H9 (cell line): ENCODE measurements at regions not wholly inside any gene's neighbourhood (a gene's known extent, or its start where the extent isn't known, plus 50 kb on each side); places are given as distances from the start of the nearest gene placed in this dataset.

Source experiments
- DNase-seq: peaks from one replicate; pipeline ENCODE4 v3.0.0-alpha.2; 2017
- H2AFZ ChIP-seq: one replicate; pipeline ENCODE4 v1.6.1; 2013; ENCODE audit warnings: mild to moderate bottlenecking, low read length, control low read depth, moderate library complexity
- H2AK5ac ChIP-seq: 2 replicates; pipeline ENCODE4 v1.6.1; 2013; ENCODE audit warnings: low read length, control low read depth, mixed read lengths; ENCODE audit not compliant: insufficient read length
- H2BK120ac ChIP-seq: one replicate; pipeline ENCODE4 v1.6.1; 2013; ENCODE audit warnings: low read depth, mild to moderate bottlenecking, low read length, control low read depth, inconsistent platforms; ENCODE audit not compliant: poor library complexity, severe bottlenecking
- H2BK12ac ChIP-seq: 2 replicates; pipeline ENCODE4 v1.6.1; 2013; ENCODE audit warnings: low read length, control low read depth, mixed read lengths, low read depth; ENCODE audit not compliant: insufficient read length
- H2BK15ac ChIP-seq: 2 replicates; pipeline ENCODE4 v1.6.1; 2013; ENCODE audit warnings: low read depth, low read length, control low read depth
- H2BK20ac ChIP-seq: one replicate; pipeline ENCODE4 v1.6.1; 2013; ENCODE audit warnings: low read depth, mild to moderate bottlenecking, low read length, control low read depth, inconsistent platforms; ENCODE audit not compliant: poor library complexity, severe bottlenecking
- H2BK5ac ChIP-seq: 2 replicates; pipeline ENCODE4 v1.6.1; 2013; ENCODE audit warnings: low read length, control low read depth, mixed read lengths; ENCODE audit not compliant: insufficient read length
- H3K14ac ChIP-seq: 2 replicates; pipeline ENCODE4 v1.6.1; 2013; ENCODE audit warnings: low read length, control low read depth; ENCODE audit not compliant: insufficient read depth
- H3K18ac ChIP-seq: 2 replicates; pipeline ENCODE4 v1.6.1; 2013; ENCODE audit warnings: low read depth, mild to moderate bottlenecking, mixed read lengths, low read length, control low read depth; ENCODE audit not compliant: insufficient read length
- H3K23ac ChIP-seq: 2 replicates; pipeline ENCODE4 v1.6.1; 2013; ENCODE audit warnings: low read length, control low read depth, mixed read lengths, low read depth; ENCODE audit not compliant: insufficient read length
- H3K23me2 ChIP-seq: 2 replicates; pipeline ENCODE4 v1.6.1; 2013; ENCODE audit warnings: low read depth, mild to moderate bottlenecking, mixed read lengths, low read length, control low read depth; ENCODE audit not compliant: insufficient read length, poor library complexity, severe bottlenecking
- H3K27ac ChIP-seq: 2 replicates; pipeline ENCODE4 v1.5.1; 2013; ENCODE audit warnings: low read length, control low read depth, mixed read lengths, low read depth; ENCODE audit not compliant: insufficient read length
- H3K27me3 ChIP-seq: 2 replicates; pipeline ENCODE4 v1.6.1; 2013; ENCODE audit warnings: low read length, control low read depth, inconsistent platforms; ENCODE audit not compliant: insufficient read depth
- H3K4ac ChIP-seq: 2 replicates; pipeline ENCODE4 v1.6.1; 2013; ENCODE audit warnings: low read depth, mild to moderate bottlenecking, control low read depth, inconsistent platforms, low read length, moderate library complexity
- H3K4me1 ChIP-seq: 2 replicates; pipeline ENCODE4 v1.6.1; 2013; ENCODE audit warnings: low read length, control low read depth, inconsistent platforms; ENCODE audit not compliant: insufficient read depth
- H3K4me2 ChIP-seq: 2 replicates; pipeline ENCODE4 v1.6.1; 2013; ENCODE audit warnings: low read length, control low read depth, mixed read lengths; ENCODE audit not compliant: insufficient read length, insufficient read depth
- H3K56ac ChIP-seq: 2 replicates; pipeline ENCODE4 v1.6.1; 2013; ENCODE audit warnings: low read depth, mild to moderate bottlenecking, mixed read lengths, low read length, control low read depth; ENCODE audit not compliant: insufficient read length
- H3K79me1 ChIP-seq: 2 replicates; pipeline ENCODE4 v1.6.1; 2013; ENCODE audit warnings: low read depth, mild to moderate bottlenecking, moderate library complexity, low read length, control low read depth, inconsistent platforms; ENCODE audit not compliant: insufficient read depth, poor library complexity, severe bottlenecking
- H3K79me2 ChIP-seq: 2 replicates; pipeline ENCODE4 v1.6.1; 2013; ENCODE audit warnings: low read length, control low read depth, inconsistent platforms; ENCODE audit not compliant: insufficient read depth
- H3K9ac ChIP-seq: 2 replicates; pipeline ENCODE4 v1.6.1; 2013; ENCODE audit warnings: low read length, control low read depth, mixed read lengths; ENCODE audit not compliant: insufficient read length; ENCODE audit errors: extremely low read depth
- H3K9me3 ChIP-seq: one replicate; pipeline ENCODE4 v1.6.1; 2013; ENCODE audit warnings: low read depth, low read length, inconsistent platforms; ENCODE audit not compliant: control insufficient read depth
- H3T11ph ChIP-seq: one replicate; pipeline ENCODE4 v1.6.1; 2013; ENCODE audit warnings: mild to moderate bottlenecking, low read length, control low read depth, inconsistent platforms
- H4K20me1 ChIP-seq: one replicate; pipeline ENCODE4 v1.6.1; 2013; ENCODE audit not compliant: control insufficient read depth, insufficient read length, insufficient read depth
- H4K5ac ChIP-seq: 2 replicates; pipeline ENCODE4 v1.6.1; 2013; ENCODE audit warnings: low read depth, mild to moderate bottlenecking, mixed read lengths, low read length, control low read depth; ENCODE audit not compliant: insufficient read length
- H4K8ac ChIP-seq: replicated peaks from 2 replicates; pipeline ENCODE4 v1.6.1; 2013; ENCODE audit warnings: low read length, control low read depth, mixed read lengths, low read depth; ENCODE audit not compliant: insufficient read length
- H4K91ac ChIP-seq: 2 replicates; pipeline ENCODE4 v1.6.1; 2013; ENCODE audit warnings: low read depth, mild to moderate bottlenecking, moderate library complexity, mixed read lengths, low read length, control low read depth; ENCODE audit not compliant: insufficient read length
- H3K27ac Mint-ChIP-seq, 3 experiments: 2 replicates in 2 of 3; 3 replicates in 1 of 3; pipeline ENCODE4 v1.8.0; 2020 to 2021; ENCODE audit warnings: mixed read lengths in 3 of 3, mild to moderate bottlenecking in 1 of 3, moderate library complexity in 1 of 3
- H3K27me3 Mint-ChIP-seq: 2 replicates; pipeline ENCODE4 v1.8.0; 2021; ENCODE audit warnings: low read depth, mild to moderate bottlenecking, moderate library complexity, mixed read lengths
- H3K36me3 Mint-ChIP-seq, 3 experiments: 2 replicates in 2 of 3; 3 replicates in 1 of 3; pipeline ENCODE4 v1.8.0; 2020 to 2021; ENCODE audit warnings: low read depth in 3 of 3, mixed read lengths in 3 of 3; ENCODE audit not compliant: insufficient read depth in 1 of 3
- H3K4me1 Mint-ChIP-seq, 2 experiments: 2 replicates each; pipeline ENCODE4 v1.8.0; 2020; ENCODE audit warnings: mixed read lengths in 2 of 2
- H3K4me3 Mint-ChIP-seq, 2 experiments: 2 replicates in 1 of 2; 3 replicates in 1 of 2; pipeline ENCODE4 v1.8.0; 2020 to 2021; ENCODE audit warnings: mild to moderate bottlenecking in 2 of 2, mixed read lengths in 2 of 2, moderate library complexity in 1 of 2
- H3K9me3 Mint-ChIP-seq, 2 experiments: 2 replicates in 1 of 2; 3 replicates in 1 of 2; pipeline ENCODE4 v1.8.0; 2020; ENCODE audit warnings: mild to moderate bottlenecking in 2 of 2, mixed read lengths in 2 of 2, moderate library complexity in 1 of 2
- CTCF ChIP-seq: fragments of 200-600 bp; sonication (generic); conservative IDR thresholded peaks from 3 replicates; pipeline ENCODE4 v1.8.0; 2021; ENCODE audit warnings: antibody characterized with exemption, mild to moderate bottlenecking
- WGBS: extraction: QIAGEN DNeasy Blood & Tissue Kit; methylation state at CpG from one replicate; pipeline ENCODE4 v1.1.7; 2013; ENCODE audit warnings: missing lambda C conversion rate, low lambda C conversion rate, mixed read lengths; ENCODE audit not compliant: insufficient read length; ENCODE audit errors: extremely low coverage; 5-methylcytosine and 5-hydroxymethylcytosine counted together

GRCh38 chr12:78802593-78802992 lies 62.0 kb upstream of the SYT1 start:
- no peak overlapping the region for H2AFZ ChIP-seq
- no peak overlapping the region for H3T11ph ChIP-seq
- no peak overlapping the region for H3K18ac ChIP-seq
- H3K79me1 ChIP-seq = no peaks in the 10 kb centered on the region
- Mint-ChIP-seq H3K4me3 (no peak overlapping the region), H3K4me1 (peaks cover 6 to 10% of the 10 kb centered on the region in 2 experiments; a peak in 3 of 4 replicates), H3K36me3 (no peaks in the 10 kb centered on the region), H3K9me3 (no peaks in the 10 kb centered on the region), H3K27ac (no peak overlapping the region), H3K27me3 (no peaks in the 10 kb centered on the region)
- no peak overlapping the region for H2BK120ac ChIP-seq
- no peaks in the 10 kb centered on the region for H3K27me3 ChIP-seq
- H3K4ac ChIP-seq = no peak overlapping the region
- H4K8ac ChIP-seq = no peak overlapping the region
- H2BK5ac ChIP-seq = no peak overlapping the region
- no peak overlapping the region for H2BK15ac ChIP-seq
- H3K56ac ChIP-seq = no peak overlapping the region
- no peaks in the 10 kb centered on the region for H3K79me2 ChIP-seq
- H3K4me1 ChIP-seq = no peaks in the 10 kb centered on the region; the same call in 1 of the 2 replicates
- WGBS = no CpG with 5 or more reads among the region's 3 CpGs
- no peak overlapping the region for H3K27ac ChIP-seq
- H4K5ac ChIP-seq = no peak overlapping the region
- H3K23me2 ChIP-seq = no peaks in the 10 kb centered on the region
- H3K9ac ChIP-seq = no peak overlapping the region
- DNase-seq = no peak
- H3K9me3 ChIP-seq = no peaks in the 10 kb centered on the region
- H2AK5ac ChIP-seq = no peak overlapping the region
- H3K4me2 ChIP-seq = no peak overlapping the region
- TF ChIP-seq CTCF = no peak
- no peak overlapping the region for H3K14ac ChIP-seq
- no peak overlapping the region for H4K91ac ChIP-seq
- no peak overlapping the region for H2BK20ac ChIP-seq
- no peaks in the 10 kb centered on the region for H4K20me1 ChIP-seq
- H2BK12ac ChIP-seq = no peak overlapping the region
- no peak overlapping the region for H3K23ac ChIP-seq
